Mucosa of stomach (tissue), 1 donor: ENCODE measurements at regions not wholly inside any gene's neighbourhood (a gene's known extent, or its start where the extent isn't known, plus 50 kb on each side); places are given as distances from the start of the nearest gene placed in this dataset.
"Not testable (repeated sequence)": the region's sequence is repeated elsewhere in the genome, so short reads cannot be mapped to it uniquely, and the experiment has no call there.

ENCODE experiments used
- H3K27me3 ChIP-seq: one replicate; pipeline ENCODE4 v1.7.0; 2013; ENCODE audit warnings: mild to moderate bottlenecking, low read length; ENCODE audit not compliant: control insufficient read depth, insufficient read depth
- H3K36me3 ChIP-seq: one replicate; pipeline ENCODE4 v1.7.0; 2013; ENCODE audit warnings: low read length; ENCODE audit not compliant: control insufficient read depth, insufficient read depth
- H3K4me1 ChIP-seq: one replicate; pipeline ENCODE4 v1.7.0; 2013; ENCODE audit warnings: mild to moderate bottlenecking, low read length; ENCODE audit not compliant: control insufficient read depth, insufficient read depth
- H3K4me3 ChIP-seq: one replicate; pipeline ENCODE4 v1.7.0; 2013; ENCODE audit warnings: low read length
- H3K9ac ChIP-seq: one replicate; pipeline ENCODE4 v1.7.0; 2013; ENCODE audit warnings: mild to moderate bottlenecking, low read length, moderate library complexity
- H3K9me3 ChIP-seq: one replicate; pipeline ENCODE4 v1.7.0; 2013; ENCODE audit warnings: mild to moderate bottlenecking, low read length, moderate library complexity; ENCODE audit not compliant: control insufficient read depth
- donor health status: Pancreatic carcinoma.

DNA sequence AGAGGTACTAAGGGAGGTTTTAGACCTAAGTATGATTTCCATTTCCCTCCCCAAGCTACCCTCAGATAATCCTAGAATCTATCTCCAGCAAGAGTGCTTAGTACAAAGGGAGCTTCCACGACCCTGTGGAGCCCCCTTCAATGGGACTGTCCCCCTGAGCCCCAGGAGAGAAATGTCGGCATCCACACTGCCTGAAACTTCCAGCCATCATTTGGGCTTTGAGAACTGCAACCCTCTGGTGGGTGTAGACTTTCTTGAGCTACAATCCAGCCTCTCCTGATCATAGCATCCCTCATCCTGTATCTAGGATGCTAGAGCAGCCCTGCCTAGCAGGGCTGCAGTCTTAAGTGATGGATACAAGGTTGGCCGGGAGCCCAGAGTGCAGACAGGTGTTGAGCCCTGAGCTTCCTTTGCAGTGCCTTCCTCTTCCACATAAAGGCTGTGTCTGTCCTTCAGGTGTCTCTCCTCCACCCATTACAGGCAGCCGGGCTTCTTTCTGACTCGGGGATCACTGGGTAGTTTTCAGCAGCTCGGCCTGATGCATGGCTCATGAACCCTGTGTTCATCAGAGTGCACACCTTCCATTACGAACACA is 424.5 kb downstream of the PREX1 start:
- Histone ChIP-seq H3K9me3 (no peaks in the 10 kb centered on the region), H3K4me3 (no peak overlapping the region), H3K4me1 (no peaks in the 10 kb centered on the region), H3K27me3 (peaks cover 11% of the 10 kb centered on the region), H3K9ac (no peak overlapping the region), H3K36me3 (no peaks in the 10 kb centered on the region)

DNA sequence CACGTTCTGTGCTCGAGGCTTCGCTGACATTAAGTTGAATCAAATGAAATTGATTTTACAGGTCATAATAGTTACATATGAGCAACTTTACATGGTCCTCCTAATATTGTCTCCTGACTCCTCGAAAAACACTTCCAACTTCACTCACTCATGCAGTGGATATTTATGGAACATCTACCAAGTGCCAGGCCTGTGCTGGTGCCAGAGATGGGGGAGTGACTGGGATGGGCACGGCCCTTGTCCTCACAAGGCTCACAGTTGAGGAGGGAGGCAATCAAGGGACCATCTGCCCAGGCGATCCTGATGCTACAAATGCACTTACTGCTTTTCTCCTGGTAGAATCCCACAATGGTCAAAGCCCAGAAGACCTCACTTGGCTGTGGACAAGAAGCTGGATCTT is 426.4 kb downstream of the PREX1 start:
- H3K9ac ChIP-seq, result no peak overlapping the region
- no peaks in the 10 kb centered on the region for H3K9me3 ChIP-seq
- no peaks in the 10 kb centered on the region for H3K4me1 ChIP-seq
- peaks cover 11% of the 10 kb centered on the region for H3K27me3 ChIP-seq
- no peak overlapping the region for H3K4me3 ChIP-seq
- H3K36me3 ChIP-seq, result no peaks in the 10 kb centered on the region

DNA sequence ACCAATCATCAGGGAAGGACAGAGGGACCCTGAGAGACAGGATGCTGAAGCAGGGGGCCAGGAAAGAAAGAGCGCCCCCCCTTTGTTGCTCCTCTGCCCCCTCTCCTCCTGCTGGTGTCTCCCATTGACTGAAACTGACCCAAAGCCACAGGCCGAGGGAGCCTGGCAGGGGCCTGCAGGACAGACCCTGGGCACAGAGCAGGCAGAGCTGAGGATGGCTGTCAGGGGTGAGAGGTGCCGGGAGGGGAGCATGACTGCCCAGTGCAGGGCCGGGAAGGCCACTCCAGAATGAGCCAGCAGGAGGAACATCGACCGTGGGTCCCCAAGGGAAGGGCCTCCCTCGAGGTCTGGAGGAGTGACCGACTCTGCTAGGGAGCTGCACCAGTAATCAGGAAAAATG is 427.8 kb downstream of the PREX1 start:
- peaks cover 11% of the 10 kb centered on the region for H3K27me3 ChIP-seq
- peaks cover 3% of the 10 kb centered on the region for H3K4me1 ChIP-seq
- no peaks in the 10 kb centered on the region for H3K9me3 ChIP-seq
- H3K9ac ChIP-seq, result no peak overlapping the region
- no peak overlapping the region for H3K4me3 ChIP-seq
- H3K36me3 ChIP-seq, result no peaks in the 10 kb centered on the region

DNA sequence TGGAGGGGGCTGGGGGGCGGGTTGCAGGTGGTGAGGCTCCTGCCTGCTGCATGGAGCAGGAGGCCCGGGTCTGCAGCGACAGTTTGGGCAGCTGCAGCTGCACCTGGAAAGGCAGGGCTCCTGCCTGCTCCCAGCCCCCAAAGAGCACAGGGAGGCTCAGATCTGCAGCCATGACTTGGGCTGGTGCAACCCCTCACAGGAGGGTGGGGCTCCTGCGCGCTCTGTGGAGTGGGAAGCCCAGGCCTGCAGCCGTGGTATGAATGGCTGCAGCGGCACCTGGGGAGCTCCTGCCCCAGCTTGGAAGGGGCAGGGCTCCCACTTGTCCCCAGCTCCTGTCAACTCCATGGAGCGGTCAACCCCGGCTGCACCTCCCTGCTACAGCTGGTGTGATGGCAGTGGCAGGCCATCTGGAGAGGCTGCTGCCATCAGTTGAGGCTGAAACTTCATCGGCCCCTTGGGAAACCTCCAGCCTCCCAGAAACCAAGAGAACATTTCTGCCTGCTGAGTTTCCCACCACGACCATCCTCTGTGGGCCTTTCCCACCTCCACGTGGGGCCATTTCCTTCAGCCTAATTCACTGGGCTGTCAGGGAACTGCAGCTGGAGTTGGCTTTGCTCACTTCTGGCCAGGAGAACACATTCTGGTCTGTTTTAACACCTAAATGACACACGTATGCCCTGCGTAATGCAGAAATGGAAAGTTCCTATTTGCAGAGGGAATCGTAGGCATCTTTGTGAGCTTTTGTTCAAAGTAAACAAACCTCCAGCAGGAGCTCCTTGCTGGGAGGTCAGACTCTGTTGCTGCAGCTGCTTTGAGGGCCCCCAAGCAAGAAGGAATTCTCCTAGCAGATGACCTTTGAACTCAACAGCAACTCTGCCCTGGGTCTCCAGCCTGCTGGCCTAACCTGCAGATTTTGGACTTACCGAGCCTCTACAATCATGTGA is 429.0 kb downstream of the PREX1 start:
- H3K4me3 ChIP-seq, result no peak overlapping the region
- no peaks in the 10 kb centered on the region for H3K36me3 ChIP-seq
- H3K4me1 ChIP-seq, result peaks cover 5% of the 10 kb centered on the region
- H3K27me3 ChIP-seq, result peaks cover 11% of the 10 kb centered on the region
- H3K9me3 ChIP-seq, result no peaks in the 10 kb centered on the region
- no peak overlapping the region for H3K9ac ChIP-seq

DNA sequence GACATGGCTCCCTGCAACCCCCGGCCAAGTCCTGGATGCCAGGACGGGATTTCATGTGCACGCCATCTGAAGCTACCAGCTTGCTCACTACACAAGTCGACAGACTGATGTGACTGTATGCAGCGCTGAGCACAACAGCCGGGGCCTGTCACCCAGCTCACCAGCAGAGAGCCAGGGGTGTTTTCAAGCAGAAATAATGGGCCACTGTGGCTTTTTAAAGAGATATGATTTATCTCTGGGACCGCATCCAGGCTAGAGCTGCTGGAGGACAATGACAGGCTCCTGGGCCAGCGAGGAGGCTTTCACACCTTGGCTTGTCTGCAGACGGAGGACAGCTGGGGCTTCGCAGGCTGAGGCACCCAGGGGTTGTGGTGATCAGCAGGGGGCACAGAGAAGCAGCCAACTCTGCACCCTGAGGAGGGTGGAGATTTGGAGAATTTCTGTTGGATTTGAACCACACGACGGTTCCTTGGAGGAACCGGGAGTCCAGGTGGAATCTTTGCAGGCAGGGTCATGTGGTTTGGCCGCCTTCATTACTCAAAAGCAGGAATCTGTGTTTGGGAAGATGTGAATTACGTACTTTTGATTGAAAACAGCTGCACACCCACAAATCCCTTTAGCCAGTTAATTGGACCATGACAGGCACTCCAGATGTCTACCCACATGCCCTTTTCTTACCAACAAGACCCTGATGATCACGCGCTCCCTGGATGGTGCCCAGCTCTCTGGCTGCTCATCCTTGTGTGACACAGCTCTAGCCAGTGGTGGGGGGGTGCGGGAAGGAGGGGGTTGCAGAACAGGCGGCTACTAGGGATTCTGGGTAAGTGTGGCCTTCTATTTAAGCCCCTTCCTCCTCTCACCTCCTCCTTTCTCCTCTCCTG is 430.6 kb downstream of the PREX1 start:
- not testable (repeated sequence) for H3K4me1 ChIP-seq, H3K9me3 ChIP-seq, H3K4me3 ChIP-seq, H3K9ac ChIP-seq, H3K27me3 ChIP-seq, H3K36me3 ChIP-seq

DNA sequence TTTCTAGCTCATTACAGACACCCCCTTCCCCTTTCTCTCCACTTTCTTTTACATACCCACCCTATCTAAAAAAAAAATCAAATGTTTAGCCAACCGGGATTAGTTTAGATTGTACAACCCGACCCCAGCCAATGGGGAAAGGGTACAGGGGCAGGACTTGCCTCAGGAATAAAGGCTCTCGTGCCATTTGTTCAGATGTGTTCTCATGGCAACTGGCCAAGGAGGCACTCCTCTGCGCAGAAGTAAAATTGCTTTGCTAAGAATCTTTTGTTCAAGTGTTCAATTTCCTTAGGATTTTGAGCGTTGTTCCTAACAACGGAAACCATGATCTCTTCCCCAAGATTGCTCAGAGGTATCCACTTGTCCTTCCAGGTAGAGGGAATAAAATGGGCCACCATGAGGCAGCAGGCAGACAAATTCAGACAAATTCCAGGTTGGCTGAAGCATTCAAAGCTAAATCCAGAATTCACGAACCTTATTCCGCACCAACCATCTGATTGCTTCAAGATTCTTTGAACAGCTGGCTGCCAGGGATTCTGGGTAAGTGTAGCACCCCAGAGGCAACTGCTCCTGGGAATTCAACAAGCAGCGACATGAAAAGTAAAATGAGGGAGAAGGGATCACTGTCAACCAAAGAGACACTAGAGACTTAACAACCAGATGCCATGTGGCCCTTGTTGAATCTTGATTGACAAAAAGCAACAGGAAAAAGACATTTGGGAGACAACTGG is 431.8 kb downstream of the PREX1 start:
- Histone ChIP-seq H3K4me3 (no peak overlapping the region), H3K36me3 (no peaks in the 10 kb centered on the region), H3K9me3 (no peaks in the 10 kb centered on the region), H3K9ac (no peak overlapping the region), H3K27me3 (no peaks in the 10 kb centered on the region), H3K4me1 (peaks cover 5% of the 10 kb centered on the region)

DNA sequence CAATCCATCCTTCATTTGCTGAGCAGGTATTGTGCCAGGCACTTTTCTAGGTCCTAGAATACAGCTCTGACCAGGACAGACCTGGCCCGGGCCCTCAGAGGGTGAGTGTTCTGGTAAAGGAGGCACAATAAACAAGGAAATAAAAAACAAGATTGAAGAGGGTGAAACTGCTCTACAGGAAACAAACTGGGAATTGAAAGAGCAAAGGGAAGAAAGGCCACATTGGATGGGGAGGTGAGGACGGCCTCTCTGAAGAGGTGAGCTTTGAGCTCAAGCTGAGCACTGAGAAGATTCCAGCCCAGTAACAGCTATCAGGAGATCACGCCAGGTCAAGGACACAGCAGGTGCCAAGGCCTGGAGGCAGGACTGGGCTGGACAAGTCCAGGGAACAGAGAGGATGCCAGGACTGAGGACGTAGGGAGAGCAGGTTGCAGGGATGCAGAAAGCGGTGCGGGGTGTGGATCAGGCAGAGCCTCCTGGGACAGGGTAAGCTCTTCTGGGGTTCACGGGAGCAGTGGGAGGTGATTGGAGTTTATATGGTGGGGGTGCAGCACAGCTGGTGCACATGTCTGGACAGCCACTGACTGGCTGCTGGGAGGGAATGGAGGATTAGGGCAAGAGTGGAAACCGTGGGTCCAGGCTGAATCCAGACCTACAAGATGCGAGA is 433.3 kb downstream of the PREX1 start:
- Histone ChIP-seq H3K4me3 (no peak overlapping the region), H3K36me3 (no peaks in the 10 kb centered on the region)

DNA sequence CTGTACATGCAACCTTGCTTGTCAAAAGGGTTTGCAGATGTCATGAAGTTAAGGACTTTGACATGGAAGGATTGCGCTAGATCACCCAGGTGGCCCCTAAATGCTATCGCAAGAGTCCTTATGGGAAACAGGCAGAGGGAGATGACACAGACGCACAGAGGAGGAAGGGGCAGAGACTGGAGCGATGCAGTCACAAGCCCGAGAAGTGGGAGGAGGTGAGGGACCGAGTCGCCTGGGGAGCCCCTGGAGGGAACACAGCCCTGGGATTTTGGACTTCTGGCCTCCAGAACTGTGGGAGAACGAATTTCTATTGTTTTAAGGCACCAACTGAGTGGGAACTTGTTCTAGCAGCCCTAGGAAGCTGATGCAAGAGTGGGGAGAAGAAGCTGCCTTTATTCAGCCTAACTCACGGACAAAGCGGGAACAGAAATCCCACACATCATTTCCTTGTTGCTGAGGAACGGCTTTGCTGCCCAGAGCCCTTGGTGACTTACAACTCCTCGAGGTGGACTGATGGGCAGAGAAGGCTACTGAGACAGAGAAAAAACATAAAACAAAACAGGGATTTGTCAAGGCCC is 434.0 kb downstream of the PREX1 start:
- Histone ChIP-seq H3K9ac (no peak overlapping the region), H3K4me3 (no peak overlapping the region), H3K27me3 (no peaks in the 10 kb centered on the region)

More for the DNA sequence above, 433.3 kb downstream of the PREX1 start:
- Histone ChIP-seq H3K9ac (no peak overlapping the region), H3K27me3 (no peaks in the 10 kb centered on the region), H3K4me1 (peaks cover 5% of the 10 kb centered on the region), H3K9me3 (no peaks in the 10 kb centered on the region)

DNA sequence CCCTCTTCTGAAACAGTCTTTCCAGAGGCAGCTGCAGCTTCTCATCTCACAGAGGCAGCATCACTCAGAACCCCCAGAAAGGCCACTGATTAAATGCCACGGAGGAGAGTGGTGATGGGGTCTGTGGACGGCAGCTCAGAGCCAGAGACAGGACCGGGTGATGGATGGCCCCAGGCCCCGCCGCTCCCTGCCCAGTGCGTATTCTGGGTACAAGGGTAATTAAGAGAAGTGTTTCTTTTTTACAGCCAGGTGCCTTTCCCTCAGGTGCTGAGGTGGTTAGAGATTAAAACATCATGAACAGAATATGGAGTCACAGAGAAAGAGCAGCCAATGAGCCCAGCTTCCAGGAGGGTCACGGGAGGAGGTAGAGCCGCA is 434.5 kb downstream of the PREX1 start:
- Histone ChIP-seq H3K27me3 (no peaks in the 10 kb centered on the region), H3K9me3 (no peaks in the 10 kb centered on the region), H3K36me3 (no peaks in the 10 kb centered on the region), H3K9ac (no peak overlapping the region), H3K4me3 (no peak overlapping the region), H3K4me1 (peaks cover 5% of the 10 kb centered on the region)

More for the DNA sequence above, 434.0 kb downstream of the PREX1 start:
- Histone ChIP-seq H3K4me1 (peaks cover 5% of the 10 kb centered on the region), H3K9me3 (no peaks in the 10 kb centered on the region), H3K36me3 (no peaks in the 10 kb centered on the region)

DNA sequence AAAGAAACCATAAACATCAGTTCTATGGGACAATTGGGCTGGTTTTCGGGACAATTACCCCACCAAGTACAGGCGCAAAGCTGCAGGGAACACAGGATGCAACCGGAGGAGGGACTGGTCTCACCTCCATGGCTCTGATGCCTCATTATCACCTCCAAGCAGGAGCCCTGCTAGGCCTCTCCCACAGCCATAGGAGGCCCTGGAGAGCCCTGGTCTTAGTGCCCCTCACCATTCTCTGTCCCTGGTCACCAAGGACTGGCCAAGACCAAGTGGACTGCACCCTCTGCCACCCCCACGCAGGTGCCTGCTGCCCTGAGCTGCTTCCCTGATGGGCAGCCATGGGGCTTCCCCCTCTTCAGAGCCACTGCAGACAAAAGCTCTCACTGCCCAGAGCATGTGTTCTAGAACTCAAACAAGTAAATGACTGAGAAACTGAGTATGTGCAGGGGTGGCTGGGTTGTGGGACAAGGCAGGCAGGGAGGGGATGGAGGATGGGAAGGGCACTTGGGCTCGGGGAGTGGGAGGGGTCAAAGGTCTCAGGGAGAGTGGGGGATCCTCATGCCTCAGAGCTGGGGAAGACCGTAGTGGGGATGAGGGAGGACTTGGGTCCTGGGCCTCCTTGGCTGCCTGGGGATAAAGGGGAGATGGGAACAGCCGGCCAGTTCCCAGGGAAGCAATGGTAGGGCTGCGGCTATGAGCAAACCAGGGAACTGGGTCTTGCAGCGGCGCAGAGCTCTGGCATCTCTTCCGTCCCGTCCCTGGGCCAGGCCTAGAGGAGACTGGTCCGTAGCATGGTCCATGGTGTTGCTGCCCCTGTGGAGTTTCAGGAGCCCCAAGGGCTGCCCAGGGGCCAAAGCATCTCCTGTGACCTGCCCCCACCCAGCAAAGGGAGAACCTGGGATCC is 435.1 kb downstream of the PREX1 start:
- H3K4me3 ChIP-seq, result no peak overlapping the region
- H3K9ac ChIP-seq, result no peak overlapping the region
- H3K36me3 ChIP-seq, result no peaks in the 10 kb centered on the region
- no peaks in the 10 kb centered on the region for H3K27me3 ChIP-seq
- H3K4me1 ChIP-seq, result peaks cover 5% of the 10 kb centered on the region
- H3K9me3 ChIP-seq, result no peaks in the 10 kb centered on the region
